Panc1 (cell line): ENCODE measurements at regions not wholly inside any gene's neighbourhood (a gene's known extent, or its start where the extent isn't known, plus 50 kb on each side); places are given as distances from the start of the nearest gene placed in this dataset.

Experiments
- ATAC-seq: fragments of 200-7000 bp; cut with Tn5 transposase; 2 replicates; pipeline ENCODE4 v1.9.1; 2020; ENCODE audit warnings: mild to moderate bottlenecking, moderate library complexity
- BruUV-seq: library from RNA; stranded (reverse); fragments of 400-500 nt; replicated peaks from 2 replicates; lab custom pipeline; 2021; lab: Mats Ljungman, UMichigan
- CTCF ChIA-PET: fragments of 300-600 bp; sonication (Branson Sonifier 250); formaldehyde crosslinking; loops from one replicate; lab custom pipeline; 2022; ENCODE audit warnings: antibody characterized with exemption; lab: Charles Lee
- POLR2A ChIA-PET: fragments of 300-600 bp; sonication (Branson Sonifier 250); formaldehyde crosslinking; loops from one replicate; lab custom pipeline; 2022; ENCODE audit warnings: antibody characterized with exemption; lab: Charles Lee
- DNase-seq: peaks from one replicate; pipeline ENCODE4 v3.0.0-alpha.2; 2010; ENCODE audit warnings: low read depth, low spot score
- H3K27ac ChIP-seq: 2 replicates; pipeline ENCODE4 v1.5.1; 2011; ENCODE audit warnings: mild to moderate bottlenecking, low read length, inconsistent platforms
- H3K27me3 ChIP-seq: fragments of 200-500 bp; sonication (Bioruptor generic); 2 replicates; pipeline ENCODE4 v1.6.0; 2014; ENCODE audit warnings: low read length, inconsistent platforms; ENCODE audit not compliant: control insufficient read depth, insufficient read depth
- H3K36me3 ChIP-seq: fragments of 200-500 bp; sonication (Bioruptor generic); 2 replicates; pipeline ENCODE4 v1.5.1; 2014; ENCODE audit warnings: inconsistent platforms, mild to moderate bottlenecking, low read length, moderate library complexity; ENCODE audit not compliant: control insufficient read depth, insufficient read depth
- H3K4me1 ChIP-seq: 2 replicates; pipeline ENCODE4 v1.5.1; 2011; ENCODE audit warnings: inconsistent platforms, mild to moderate bottlenecking, low read length, moderate library complexity; ENCODE audit not compliant: control insufficient read depth, insufficient read depth
- H3K4me3 ChIP-seq, 2 experiments: 2 replicates each; pipeline ENCODE4 v1.5.1; 2011 to 2012; ENCODE audit warnings: low read depth in 2 of 2, low read length in 2 of 2, mild to moderate bottlenecking in 2 of 2, inconsistent platforms in 1 of 2, moderate library complexity in 1 of 2
- H3K9me3 ChIP-seq: fragments of 200-500 bp; sonication (Bioruptor generic); 2 replicates; pipeline ENCODE4 v1.5.1; 2014; ENCODE audit warnings: low read depth, mild to moderate bottlenecking, inconsistent platforms, low read length, moderate library complexity; ENCODE audit not compliant: control insufficient read depth, insufficient read depth
- CTCF ChIP-seq: fragments of 450-650 bp; IDR thresholded peaks from 2 replicates; pipeline ENCODE4 v1.5.1; 2017; ENCODE audit warnings: mild to moderate bottlenecking
- POLR2AphosphoS5 ChIP-seq: IDR thresholded peaks from 2 replicates; pipeline ENCODE4 v1.6.1; 2012; ENCODE audit warnings: mild to moderate bottlenecking, low read depth, low read length, moderate library complexity
- SIN3A ChIP-seq: IDR thresholded peaks from 2 replicates; pipeline ENCODE4 v1.6.1; 2012; ENCODE audit warnings: low read depth, mild to moderate bottlenecking, low read length, moderate library complexity, borderline replicate concordance; ENCODE audit not compliant: insufficient read depth
- TCF7L2 ChIP-seq: IDR thresholded peaks from 2 replicates; pipeline ENCODE4 v1.6.1; 2011; ENCODE audit warnings: mild to moderate bottlenecking, low read depth, low read length, inconsistent platforms
- in situ Hi-C: cut with HindIII; loops from 2 replicates; pipeline ENCODE4 v1.10.0; 2016; ENCODE audit warnings: low sequenced_read_pairs, low pct_unique_long_range_greater_than_20kb
- intact Hi-C: fragments of 100-400 bp; cut with micrococcal nuclease; formaldehyde crosslinking; loops from one replicate; pipeline ENCODE4 v1.10.0; 2022; ENCODE audit not compliant: unreplicated experiment
- TF ChIP-seq, protein P1 (sequence below), 2 experiments: IDR thresholded peaks; 2 replicates each; pipeline ENCODE4 v1.6.1; 2011 to 2012; ENCODE audit warnings: low read depth in 2 of 2, control low read depth in 1 of 2, low read length in 1 of 2, mild to moderate bottlenecking in 1 of 2, moderate library complexity in 1 of 2; ENCODE audit not compliant: insufficient read depth in 1 of 2

- no peak overlapping the region for H3K4me3 ChIP-seq
- ATAC-seq (no peak), DNase-seq (no peak)
- no peaks in the 10 kb centered on the region for H3K36me3 ChIP-seq
- H3K27me3 ChIP-seq = no peaks in the 10 kb centered on the region
- intact Hi-C loops = no loop called here
- in situ Hi-C loops = no loop called here
- peak overlapping the region; percentile 99; the same call in 1 of the 2 replicates for H3K27ac ChIP-seq
- peaks cover 74% of the 10 kb centered on the region for H3K4me1 ChIP-seq
- TF ChIP-seq SIN3A (no peak), POLR2AphosphoS5 (no peak), TCF7L2 (no peak), CTCF (no peak)
- TF ChIP-seq, protein P1, sequence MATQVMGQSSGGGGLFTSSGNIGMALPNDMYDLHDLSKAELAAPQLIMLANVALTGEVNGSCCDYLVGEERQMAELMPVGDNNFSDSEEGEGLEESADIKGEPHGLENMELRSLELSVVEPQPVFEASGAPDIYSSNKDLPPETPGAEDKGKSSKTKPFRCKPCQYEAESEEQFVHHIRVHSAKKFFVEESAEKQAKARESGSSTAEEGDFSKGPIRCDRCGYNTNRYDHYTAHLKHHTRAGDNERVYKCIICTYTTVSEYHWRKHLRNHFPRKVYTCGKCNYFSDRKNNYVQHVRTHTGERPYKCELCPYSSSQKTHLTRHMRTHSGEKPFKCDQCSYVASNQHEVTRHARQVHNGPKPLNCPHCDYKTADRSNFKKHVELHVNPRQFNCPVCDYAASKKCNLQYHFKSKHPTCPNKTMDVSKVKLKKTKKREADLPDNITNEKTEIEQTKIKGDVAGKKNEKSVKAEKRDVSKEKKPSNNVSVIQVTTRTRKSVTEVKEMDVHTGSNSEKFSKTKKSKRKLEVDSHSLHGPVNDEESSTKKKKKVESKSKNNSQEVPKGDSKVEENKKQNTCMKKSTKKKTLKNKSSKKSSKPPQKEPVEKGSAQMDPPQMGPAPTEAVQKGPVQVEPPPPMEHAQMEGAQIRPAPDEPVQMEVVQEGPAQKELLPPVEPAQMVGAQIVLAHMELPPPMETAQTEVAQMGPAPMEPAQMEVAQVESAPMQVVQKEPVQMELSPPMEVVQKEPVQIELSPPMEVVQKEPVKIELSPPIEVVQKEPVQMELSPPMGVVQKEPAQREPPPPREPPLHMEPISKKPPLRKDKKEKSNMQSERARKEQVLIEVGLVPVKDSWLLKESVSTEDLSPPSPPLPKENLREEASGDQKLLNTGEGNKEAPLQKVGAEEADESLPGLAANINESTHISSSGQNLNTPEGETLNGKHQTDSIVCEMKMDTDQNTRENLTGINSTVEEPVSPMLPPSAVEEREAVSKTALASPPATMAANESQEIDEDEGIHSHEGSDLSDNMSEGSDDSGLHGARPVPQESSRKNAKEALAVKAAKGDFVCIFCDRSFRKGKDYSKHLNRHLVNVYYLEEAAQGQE (IDR thresholded peaks at IDR 0.05; ENCODE audit: insufficient read depth in 1 of 2, low read depth in 2 of 2, low read length in 1 of 2) = no peak
- ChIA-PET POLR2A (interaction anchor here (0.6 kb wide), 1 partner anchor 76 kb away, joined by 14 read pairs; no protein-coding TSS in a partner anchor), CTCF (no interaction called here)
- BruUV-seq = no TSS peak
- no peaks in the 10 kb centered on the region; the same call in 1 of the 2 replicates for H3K9me3 ChIP-seq
Observed at GRCh38 chr12:46435029-46435428, 62.5 kb upstream of the SLC38A2 start.

DNA sequence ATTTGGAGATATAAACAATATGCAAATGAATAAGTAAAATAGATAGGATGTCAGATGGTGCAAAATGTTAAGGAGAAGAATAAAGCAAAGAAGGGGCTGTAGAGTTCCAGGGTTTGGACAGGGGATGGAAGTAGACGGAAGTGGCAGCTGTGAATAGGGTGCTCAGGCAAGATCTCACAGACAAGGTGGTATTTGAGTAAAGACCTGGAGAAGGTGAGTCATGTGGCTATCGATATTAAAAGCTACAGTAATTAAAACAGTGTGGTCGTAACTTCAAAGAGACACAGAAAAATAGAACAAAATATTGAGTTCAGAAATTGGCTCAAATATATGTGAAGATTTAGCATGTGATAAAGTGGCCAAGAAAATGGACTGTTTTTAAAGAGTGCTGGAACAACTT lies 61.3 kb upstream of the SLC38A2 start:
- intact Hi-C loops (no loop called here), in situ Hi-C loops (loop anchor here (5.0 kb wide), 1 partner anchor 38 kb away; no protein-coding TSS in a partner anchor)
- no peaks in the 10 kb centered on the region for H3K9me3 ChIP-seq
- no peak overlapping the region for H3K4me3 ChIP-seq
- POLR2A ChIA-PET = interaction anchor here (0.6 kb wide), 2 partner anchors 9 to 235 kb away, joined by 3 to 8 read pairs; no protein-coding TSS in a partner anchor
- no TSS peak for BruUV-seq
- no peaks in the 10 kb centered on the region for H3K27me3 ChIP-seq
- peaks cover 80% of the 10 kb centered on the region for H3K4me1 ChIP-seq
- CTCF ChIA-PET = no interaction called here
- H3K27ac ChIP-seq = peak overlapping the region; percentile 99
- no peak for TF ChIP-seq TCF7L2
- no peak for TF ChIP-seq CTCF
- TF ChIP-seq, protein P1 (IDR thresholded peaks at IDR 0.05; ENCODE audit: insufficient read depth in 1 of 2, low read depth in 2 of 2, low read length in 1 of 2) = no peak
- TF ChIP-seq SIN3A = no peak
- TF ChIP-seq POLR2AphosphoS5 = no peak
- DNase-seq = no peak
- no peaks in the 10 kb centered on the region for H3K36me3 ChIP-seq
- no peak for ATAC-seq
